ENCODE measurements at regions not wholly inside any gene's neighbourhood (a gene's known extent, or its start where the extent isn't known, plus 50 kb on each side); places are given as distances from the start of the nearest gene placed in this dataset.
"Not testable (repeated sequence)": the region's sequence is repeated elsewhere in the genome, so short reads cannot be mapped to it uniquely, and the experiment has no call there.

GRCh38 chr11:45409587-45409986, 123.4 kb upstream of the SYT13 start:
- DNase-seq (ENCODE audit: low read depth) = no peak

GRCh38 chr11:45407226-45407625, 121.1 kb upstream of the SYT13 start:
- no peak for DNase-seq (ENCODE audit: low read depth)

- DNase-seq (ENCODE audit: low read depth) = no peak
Observed at GRCh38 chr11:45405916-45406670, 120.0 kb upstream of the SYT13 start.

DNA sequence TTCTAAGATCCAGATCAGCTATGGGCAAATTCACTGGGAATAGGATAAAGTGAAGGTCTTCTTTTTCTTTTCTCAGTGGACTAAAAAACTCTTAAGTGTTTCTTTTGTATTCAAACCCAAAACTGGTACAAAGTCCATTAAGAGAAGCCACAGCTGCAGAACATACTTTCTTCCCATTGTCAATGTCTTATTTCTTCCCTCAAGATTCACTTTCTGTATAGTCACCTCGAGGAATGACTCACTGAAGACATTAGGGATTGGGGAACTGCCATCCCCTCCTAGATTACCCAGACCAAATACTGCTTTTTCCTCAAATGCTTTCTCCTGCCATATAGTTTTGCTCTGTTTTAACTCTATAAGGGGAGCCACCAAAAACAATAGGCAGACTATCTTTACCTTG, 117.4 kb upstream of the SYT13 start:
- DNase-seq (ENCODE audit: low read depth) = not testable (repeated sequence)

DNA sequence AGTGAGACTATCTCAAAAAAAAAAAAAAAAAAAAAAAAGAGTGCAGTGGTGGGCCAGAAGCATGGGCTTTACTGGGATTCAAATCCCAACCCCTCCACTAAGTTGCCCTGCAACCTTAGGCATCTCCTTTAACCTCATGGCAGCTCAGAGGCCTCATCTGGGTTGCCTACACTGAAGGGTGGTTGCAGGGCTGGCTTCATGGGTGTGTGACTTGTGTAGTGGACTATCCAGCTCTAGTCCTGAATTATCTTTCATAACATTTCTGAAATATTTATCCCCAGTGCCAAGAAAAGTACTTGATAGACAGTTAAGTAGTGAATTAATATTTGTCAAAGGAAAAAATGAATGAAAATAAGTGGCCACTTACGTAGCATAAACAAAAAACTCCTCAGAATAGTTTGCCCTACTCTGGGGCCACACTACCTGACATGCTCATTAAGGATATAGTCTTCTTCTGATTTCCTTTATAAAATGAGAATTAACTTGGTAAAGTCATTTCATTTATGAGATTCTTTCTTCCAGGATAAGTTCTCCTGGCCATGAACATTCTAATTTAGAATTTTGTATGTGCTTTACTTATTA, 116.0 kb upstream of the SYT13 start:
- DNase-seq (ENCODE audit: low read depth) = no peak

- DNase-seq (ENCODE audit: low read depth) = no peak
Observed at GRCh38 chr11:45400591-45400990, 114.5 kb upstream of the SYT13 start.

DNA sequence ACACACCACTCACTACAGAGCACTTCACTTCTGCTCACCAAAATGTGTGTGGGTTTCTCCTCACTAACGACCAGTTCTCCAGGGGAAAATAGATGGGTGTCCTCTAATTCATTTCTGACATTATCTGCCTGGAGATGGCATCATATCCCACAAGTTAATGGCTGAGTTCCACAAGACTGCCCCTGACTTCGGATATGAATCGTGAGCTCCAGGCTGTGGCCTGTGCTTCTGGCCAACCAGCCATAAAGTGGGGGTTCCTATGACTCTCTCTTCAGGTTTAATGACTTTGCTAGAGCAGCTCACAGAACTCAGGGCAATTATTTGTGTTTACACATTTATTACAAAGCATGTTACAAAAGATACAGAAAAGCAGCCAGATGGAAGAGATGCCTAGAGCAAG, 113.0 kb upstream of the SYT13 start:
- no peak for DNase-seq (ENCODE audit: low read depth)

DNA sequence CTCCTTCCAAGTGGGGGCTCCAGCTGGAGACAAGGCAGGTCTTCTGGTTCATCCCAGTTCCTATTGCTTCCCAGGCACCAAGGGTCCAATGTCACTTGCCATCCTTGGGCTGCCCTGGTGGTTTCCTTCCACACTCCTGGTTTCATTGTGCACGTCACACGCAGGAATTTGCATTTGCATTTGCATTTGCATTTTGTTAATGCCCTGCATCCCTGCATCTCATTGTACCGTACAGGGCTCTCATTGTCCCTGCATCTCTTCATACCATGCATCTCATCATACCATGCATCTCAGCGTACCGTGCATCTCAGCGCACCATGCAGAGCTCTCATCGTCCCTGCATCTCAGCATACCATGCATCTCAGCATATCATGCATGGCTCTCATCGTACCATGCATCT, 112.2 kb upstream of the SYT13 start:
- no peak for DNase-seq (ENCODE audit: low read depth)

GRCh38 chr11:45396394-45396793, 110.3 kb upstream of the SYT13 start:
- no peak for DNase-seq (ENCODE audit: low read depth)

DNA sequence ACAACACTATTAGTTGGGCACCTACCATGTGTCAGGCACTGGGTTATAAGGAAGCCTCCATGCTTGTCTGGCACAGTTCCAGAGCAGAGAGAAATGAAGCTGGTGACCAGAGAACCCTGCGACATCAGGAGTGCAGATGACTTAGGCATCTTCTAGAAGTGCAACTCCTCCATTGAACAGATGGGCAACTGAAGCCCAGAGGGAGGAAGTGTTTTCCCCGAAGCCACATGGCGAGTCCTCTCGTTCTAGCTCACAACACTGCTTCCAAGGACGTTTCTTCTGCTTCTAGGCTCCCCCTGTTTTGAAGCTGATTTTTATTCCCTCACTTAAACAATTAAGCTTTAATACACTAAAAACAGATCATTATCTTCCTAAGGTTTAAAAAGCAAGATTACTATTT, 109.8 kb upstream of the SYT13 start:
- DNase-seq (ENCODE audit: low read depth) = no peak

- no peak for DNase-seq (ENCODE audit: low read depth)
Observed at GRCh38 chr11:45395421-45395820, 109.3 kb upstream of the SYT13 start.

- DNase-seq (ENCODE audit: low read depth) = no peak
Observed at GRCh38 chr11:45394294-45395085, 108.3 kb upstream of the SYT13 start.

DNA sequence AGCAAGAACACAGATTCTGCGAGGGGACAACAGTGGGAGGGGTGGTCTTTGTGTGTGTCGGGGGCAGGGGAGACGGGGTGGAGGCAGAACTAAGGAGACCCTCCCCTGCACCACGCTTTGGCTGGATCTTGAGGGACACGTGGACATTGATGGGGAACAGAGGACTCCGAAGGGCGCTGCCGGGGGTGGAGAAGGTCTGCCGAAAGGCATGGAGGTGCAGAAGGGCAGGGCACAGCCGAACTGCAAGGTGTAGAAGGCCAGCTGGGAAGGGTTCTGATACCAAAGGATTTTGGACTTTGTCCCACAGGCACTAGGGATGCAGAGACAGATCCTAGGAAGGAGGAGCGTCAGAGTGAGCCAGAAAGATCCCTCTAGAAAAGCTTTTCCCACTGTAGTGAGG, 107.7 kb upstream of the SYT13 start:
- no peak for DNase-seq (ENCODE audit: low read depth)

DNA sequence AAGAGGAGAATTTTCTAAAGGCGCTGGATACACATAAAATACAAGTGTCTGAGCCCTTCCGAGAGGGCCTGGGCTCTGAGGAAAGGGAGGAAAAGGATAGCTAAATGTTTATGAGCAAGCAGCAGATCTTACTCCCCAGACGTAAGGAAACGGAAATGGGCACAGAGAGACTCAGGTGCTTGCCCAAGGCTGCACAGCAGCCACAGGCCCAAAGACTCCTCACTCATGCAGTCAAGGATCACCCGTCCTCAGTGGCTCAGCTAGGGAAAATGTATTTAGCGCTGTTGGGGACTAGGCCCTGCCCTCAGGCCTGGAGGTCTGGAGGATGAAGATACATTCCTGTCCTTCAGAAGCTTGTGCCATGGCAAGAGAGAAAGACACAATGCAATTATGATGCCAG, 107.2 kb upstream of the SYT13 start:
- DNase-seq (ENCODE audit: low read depth) = no peak

GRCh38 chr11:45392591-45393091, 106.5 kb upstream of the SYT13 start:
- no peak for DNase-seq (ENCODE audit: low read depth)

- no peak for DNase-seq (ENCODE audit: low read depth)
Observed at GRCh38 chr11:45392154-45392553, 106.0 kb upstream of the SYT13 start.

- no peak for DNase-seq (ENCODE audit: low read depth)
Observed at GRCh38 chr11:45391168-45391850, 105.2 kb upstream of the SYT13 start.

GRCh38 chr11:45390407-45390806, 104.3 kb upstream of the SYT13 start:
- DNase-seq (ENCODE audit: low read depth) = no peak

DNA sequence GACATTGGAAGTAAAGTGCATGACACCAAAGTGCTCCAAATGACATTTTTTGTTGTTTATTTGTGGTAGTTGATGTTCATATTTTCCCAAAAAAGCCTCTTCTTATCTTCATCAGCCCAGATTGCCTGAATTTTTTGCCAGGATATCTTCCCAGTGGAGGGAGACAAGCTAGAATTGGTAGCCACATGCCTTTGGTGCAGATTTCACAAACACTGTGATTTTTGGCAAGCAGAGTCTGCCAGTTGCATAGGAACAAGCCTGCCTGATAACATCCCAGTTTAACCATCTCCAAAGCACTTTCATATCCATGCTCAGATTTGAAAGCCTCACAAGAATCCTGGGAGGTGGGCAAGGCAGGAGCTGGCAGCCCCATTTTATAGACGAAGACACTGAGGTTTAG, 102.3 kb upstream of the SYT13 start:
- DNase-seq (ENCODE audit: low read depth) = no peak

GRCh38 chr11:45387885-45388284, 101.7 kb upstream of the SYT13 start:
- DNase-seq (ENCODE audit: low read depth) = not testable (repeated sequence)

DNA sequence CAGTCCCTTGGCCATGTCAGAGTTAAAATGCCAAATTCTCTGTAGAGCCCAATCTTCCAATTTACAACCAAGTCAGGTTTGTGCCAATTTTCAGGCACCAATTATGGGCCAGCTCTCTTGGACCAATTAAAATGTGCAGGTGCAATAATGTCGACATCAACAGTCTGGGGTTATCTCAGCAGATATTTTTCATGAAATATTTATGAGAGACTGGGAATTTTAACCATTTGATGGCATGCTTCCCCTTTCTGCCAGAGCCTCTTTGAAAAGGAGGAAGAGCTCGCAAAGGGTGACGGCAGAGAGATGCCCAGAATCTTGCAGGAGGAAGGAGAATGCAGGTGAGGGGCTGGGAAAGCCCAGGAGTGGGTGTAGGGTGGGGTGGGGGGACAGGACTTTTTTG, 100.8 kb upstream of the SYT13 start:
- DNase-seq (ENCODE audit: low read depth) = no peak

DNA sequence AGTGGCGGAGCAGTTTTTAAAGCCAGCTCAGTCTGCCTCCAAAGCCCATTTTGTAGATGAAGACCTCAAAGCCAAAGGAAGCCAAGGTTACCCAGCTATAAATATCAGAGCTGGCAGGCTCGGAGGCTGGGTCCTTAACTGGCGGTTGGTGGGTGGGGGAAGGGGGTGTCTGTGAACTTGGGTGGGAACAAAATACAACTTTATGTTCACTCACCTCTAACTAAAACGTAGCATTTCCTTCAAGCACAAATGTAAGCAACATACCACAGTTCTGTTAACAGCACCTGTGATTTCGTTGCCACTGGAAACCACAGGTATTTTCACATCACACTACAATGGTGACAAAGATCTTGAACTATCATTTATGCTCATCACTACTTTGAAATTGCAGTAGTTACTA, 99.7 kb upstream of the SYT13 start:
- DNase-seq (ENCODE audit: low read depth) = no peak
